HepG2 (cell line): ENCODE measurements at regions not wholly inside any gene's neighbourhood (a gene's known extent, or its start where the extent isn't known, plus 50 kb on each side); places are given as distances from the start of the nearest gene placed in this dataset.

Experiments used
- ATAC-seq: fragments of 200-7000 bp; cut with Tn5 transposase; 3 replicates; pipeline ENCODE4 v1.9.1; 2020; ENCODE audit warnings: mild to moderate bottlenecking, moderate library complexity
- BruUV-seq: library from RNA; stranded (reverse); fragments of 400-500 nt; replicated peaks from 2 replicates; lab custom pipeline; 2021; lab: Mats Ljungman, UMichigan
- CTCF ChIA-PET: fragments of 300-600 bp; formaldehyde crosslinking; extraction: SDS; loops from one replicate; lab custom pipeline; 2021; ENCODE audit warnings: low total read pairs, inconsistent platforms, low intra/inter-chr PET ratio; lab: Yijun Ruan, JAX
- POLR2A ChIA-PET: fragments of 350-600 bp; sonication (Branson Sonifier 250); formaldehyde crosslinking; loops from one replicate; lab custom pipeline; 2020; ENCODE audit warnings: antibody characterized with exemption, inconsistent platforms; lab: Yijun Ruan, JAX
- DNase-seq: peaks from one replicate; pipeline ENCODE4 v3.0.0-alpha.2; 2015; ENCODE audit warnings: low spot score
- FAIRE-seq: peaks from 3 replicates; lab custom pipeline; 2011; peaks lifted over from hg19 to GRCh38; lab: Jason Lieb, UNC
- H2AFZ ChIP-seq: one replicate; pipeline ENCODE4 v1.6.1; 2011; ENCODE audit warnings: low read length, inconsistent platforms
- H3K27ac ChIP-seq: fragments of 300-600 bp; 3 replicates; pipeline ENCODE4 v1.8.0; 2011; ENCODE audit warnings: mixed run types, mild to moderate bottlenecking, mixed read lengths, low read length, inconsistent platforms; ENCODE audit not compliant: insufficient read depth; ENCODE audit errors: extremely low read length
- H3K27me3 ChIP-seq, 2 experiments: fragments of 200-600 bp in 1 of 2; 2 replicates in 1 of 2; 3 replicates in 1 of 2; pipeline versions ENCODE4 v1.6.0 to v1.8.0; 2011; ENCODE audit warnings: low read length in 2 of 2, mild to moderate bottlenecking in 2 of 2, moderate library complexity in 2 of 2, inconsistent platforms in 1 of 2; ENCODE audit not compliant: insufficient read depth in 2 of 2, control insufficient read depth in 1 of 2
- H3K36me3 ChIP-seq, 2 experiments: fragments of 200-600 bp in 1 of 2; replicated peaks in 1 of 2; 2 replicates in 1 of 2; 3 replicates in 1 of 2; pipeline versions ENCODE4 v1.5.1 to v1.8.0; 2011; ENCODE audit warnings: low read length in 2 of 2, inconsistent platforms in 1 of 2; ENCODE audit not compliant: insufficient read depth in 2 of 2, control insufficient read depth in 1 of 2
- H3K4me1 ChIP-seq: 2 replicates; pipeline ENCODE4 v1.5.1; 2012; ENCODE audit warnings: low read length, inconsistent platforms; ENCODE audit not compliant: insufficient read depth
- H3K4me2 ChIP-seq: 2 replicates; pipeline ENCODE4 v1.6.0; 2011; ENCODE audit warnings: low read depth, low read length, inconsistent platforms
- H3K4me3 ChIP-seq, 3 experiments: fragments of 200-600 bp in 1 of 3; sonication (generic), shearing (Covaris generic) in 1 of 3; replicated peaks in 1 of 3; 2 replicates each; pipeline ENCODE4 v1.5.1; 2011 to 2016; ENCODE audit warnings: low read length in 3 of 3, inconsistent platforms in 2 of 3, low read depth in 2 of 3, mild to moderate bottlenecking in 2 of 3, control low read depth in 1 of 3, mixed read lengths in 1 of 3; ENCODE audit not compliant: insufficient read depth in 1 of 3
- H3K79me2 ChIP-seq: one replicate; pipeline ENCODE4 v1.6.1; 2011; ENCODE audit warnings: low read length, inconsistent platforms; ENCODE audit not compliant: insufficient read depth
- H3K9ac ChIP-seq: 2 replicates; pipeline ENCODE4 v1.6.0; 2011; ENCODE audit warnings: mild to moderate bottlenecking, low read depth, low read length, inconsistent platforms; ENCODE audit not compliant: insufficient read depth
- H3K9me3 ChIP-seq: 2 replicates; pipeline ENCODE4 v1.5.1; 2012; ENCODE audit warnings: mild to moderate bottlenecking, low read length
- H4K20me1 ChIP-seq: 2 replicates; pipeline ENCODE4 v1.6.0; 2011; ENCODE audit warnings: inconsistent platforms, mild to moderate bottlenecking, low read length, moderate library complexity; ENCODE audit not compliant: insufficient read depth
- CTCF ChIP-seq: sonication (generic); formaldehyde crosslinking; IDR thresholded peaks from 2 replicates; pipeline ENCODE4 v1.5.0; 2020; ENCODE audit warnings: mild to moderate bottlenecking, missing genetic modification reagents, moderate library complexity
- DNMT1 ChIP-seq: sonication (generic); formaldehyde crosslinking; IDR thresholded peaks from 2 replicates; pipeline ENCODE4 v1.5.1; 2020; ENCODE audit warnings: mild to moderate bottlenecking, missing genetic modification reagents
- KLF11 ChIP-seq: IDR thresholded peaks from 2 replicates; pipeline ENCODE4 v1.6.1; 2016; ENCODE audit warnings: missing compliant biosample characterization
- MED8 ChIP-seq: sonication (generic); formaldehyde crosslinking; IDR thresholded peaks from 2 replicates; pipeline ENCODE4 v1.8.1; 2023; ENCODE audit warnings: mild to moderate bottlenecking, missing genetic modification reagents; ENCODE audit not compliant: insufficient replicate concordance
- MLXIP ChIP-seq: sonication (generic); formaldehyde crosslinking; IDR thresholded peaks from 2 replicates; pipeline ENCODE4 v1.9.0; 2021; ENCODE audit warnings: missing genetic modification reagents, borderline replicate concordance
- PHF20 ChIP-seq: sonication (generic); formaldehyde crosslinking; IDR thresholded peaks from 2 replicates; pipeline ENCODE4 v1.5.0; 2020; ENCODE audit warnings: mild to moderate bottlenecking, missing genetic modification reagents
- POLR2AphosphoS2 ChIP-seq: IDR thresholded peaks from 2 replicates; pipeline ENCODE4 v1.6.1; 2011; ENCODE audit warnings: low read depth, low read length, improper control_type of control experiment
- POLR2G ChIP-seq: fragments of 200-400 bp; formaldehyde crosslinking; IDR thresholded peaks from 2 replicates; pipeline ENCODE4 v1.6.1; 2018; ENCODE audit warnings: mild to moderate bottlenecking, low read depth, low read length, moderate library complexity
- PTBP1 ChIP-seq: fragments of 200-400 bp; formaldehyde crosslinking; IDR thresholded peaks from 2 replicates; pipeline ENCODE4 v1.6.1; 2018; ENCODE audit warnings: low read length, low read depth; ENCODE audit not compliant: poor library complexity, severe bottlenecking
- RBM39 ChIP-seq: fragments of 200-400 bp; formaldehyde crosslinking; IDR thresholded peaks from one replicate; pipeline ENCODE4 v1.6.1; 2018; ENCODE audit warnings: antibody characterized with exemption, mild to moderate bottlenecking, low read depth, low read length; ENCODE audit not compliant: poor library complexity, severe bottlenecking
- ZBTB8A ChIP-seq: sonication (generic); formaldehyde crosslinking; IDR thresholded peaks from 2 replicates; pipeline ENCODE4 v1.4.0; 2020; ENCODE audit warnings: mild to moderate bottlenecking, low read depth, missing genetic modification reagents, borderline replicate concordance
- ZNF138 ChIP-seq: sonication (generic); formaldehyde crosslinking; IDR thresholded peaks from 2 replicates; pipeline ENCODE4 v1.5.0; 2020; ENCODE audit warnings: mild to moderate bottlenecking, low read depth, missing genetic modification reagents
- ZNF432 ChIP-seq: sonication (generic); formaldehyde crosslinking; IDR thresholded peaks from 2 replicates; pipeline ENCODE4 v1.5.0; 2020; ENCODE audit warnings: missing genetic modification reagents, mild to moderate bottlenecking, borderline replicate concordance
- ZNF564 ChIP-seq: sonication (generic); formaldehyde crosslinking; IDR thresholded peaks from 2 replicates; pipeline ENCODE4 v1.8.1; 2023; ENCODE audit warnings: mild to moderate bottlenecking, missing genetic modification reagents
- ZSCAN31 ChIP-seq: sonication (generic); formaldehyde crosslinking; IDR thresholded peaks from 2 replicates; pipeline ENCODE4 v1.5.0; 2020; ENCODE audit warnings: low read depth, mild to moderate bottlenecking, missing genetic modification reagents
- WGBS: methylation state at CpG from one replicate; pipeline ENCODE4 v1.1.6; 2017; ENCODE audit warnings: low lambda C conversion rate; 5-methylcytosine and 5-hydroxymethylcytosine counted together
- in situ Hi-C: cut with HindIII; loops from 2 replicates; pipeline ENCODE4 v1.10.0; 2017; ENCODE audit warnings: low pct_unique_long_range_greater_than_20kb; ENCODE audit not compliant: extremely low pct_ligation_motif_present
- intact Hi-C: fragments of 100-400 bp; cut with micrococcal nuclease; formaldehyde crosslinking; loops from one replicate; pipeline ENCODE4 v1.10.0; 2022; ENCODE audit not compliant: unreplicated experiment
- TF ChIP-seq, protein P1 (sequence below): sonication (generic); IDR thresholded peaks from 2 replicates; pipeline ENCODE4 v1.6.1; 2016; ENCODE audit warnings: low read depth, borderline replicate concordance

DNA sequence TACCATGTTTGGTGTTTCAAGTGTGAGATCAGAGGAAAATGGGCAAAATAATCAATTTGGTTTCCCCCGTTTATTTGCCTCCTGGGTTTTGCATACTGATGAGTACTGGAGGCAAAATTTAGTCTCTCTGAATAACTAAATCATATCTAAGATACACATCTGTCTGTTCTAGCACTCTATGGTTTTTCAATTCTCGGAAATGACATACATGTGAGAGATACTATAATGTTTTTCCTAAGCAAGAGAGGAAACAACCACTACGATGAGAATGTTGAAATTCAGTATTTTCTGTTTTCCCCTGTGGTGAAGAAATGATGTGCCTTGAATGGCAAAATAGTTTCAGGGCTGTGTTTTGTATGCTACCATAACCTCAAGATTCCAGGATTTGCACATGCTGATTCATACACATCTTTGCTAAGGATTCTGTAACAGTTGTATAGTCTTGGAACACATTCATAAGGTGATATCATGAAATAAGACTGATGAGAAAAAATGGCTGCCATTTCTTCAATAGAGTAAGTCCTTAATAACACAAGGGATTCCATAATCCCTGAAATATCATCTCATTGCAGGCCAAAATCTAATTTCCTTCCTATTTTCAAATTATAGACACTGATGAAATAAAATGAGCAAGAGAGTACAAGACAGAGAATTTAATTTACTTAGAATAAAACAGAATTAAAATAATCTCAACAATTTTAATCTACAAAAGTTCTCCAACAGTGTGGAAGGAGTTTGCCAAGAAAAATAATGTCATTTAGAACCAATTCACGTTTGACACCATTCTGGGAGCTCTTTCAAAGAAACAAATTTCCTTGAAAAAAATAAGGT is 316.6 kb downstream of the FIGN start:
- Histone ChIP-seq H3K79me2 (no peaks in the 10 kb centered on the region), H3K9me3 (no peaks in the 10 kb centered on the region), H4K20me1 (no peaks in the 10 kb centered on the region), H3K36me3 (no peaks in the 10 kb centered on the region), H3K27ac (no peak overlapping the region), H3K4me2 (no peak overlapping the region), H3K4me3 (no peak overlapping the region), H3K4me1 (no peaks in the 10 kb centered on the region), H2AFZ (no peak overlapping the region), H3K9ac (no peak overlapping the region), H3K27me3 (no peaks in the 10 kb centered on the region)
- intact Hi-C loops (no loop called here), in situ Hi-C loops (no loop called here)
- ChIA-PET CTCF (no interaction called here), POLR2A (no interaction called here)
- no peak for FAIRE-seq
- DNase-seq, result no peak
- no peak for TF ChIP-seq KLF11 (CRISPR knock-in tag)
- no peak for TF ChIP-seq MED8
- TF ChIP-seq CTCF (CRISPR knock-in tag), result no peak
- TF ChIP-seq RBM39, result no peak
- no peak for TF ChIP-seq PTBP1
- no peak for TF ChIP-seq ZBTB8A
- TF ChIP-seq ZNF432 (CRISPR knock-in tag), result no peak
- TF ChIP-seq POLR2G, result no peak
- no peak for TF ChIP-seq MLXIP (CRISPR knock-in tag)
- TF ChIP-seq, protein P1, sequence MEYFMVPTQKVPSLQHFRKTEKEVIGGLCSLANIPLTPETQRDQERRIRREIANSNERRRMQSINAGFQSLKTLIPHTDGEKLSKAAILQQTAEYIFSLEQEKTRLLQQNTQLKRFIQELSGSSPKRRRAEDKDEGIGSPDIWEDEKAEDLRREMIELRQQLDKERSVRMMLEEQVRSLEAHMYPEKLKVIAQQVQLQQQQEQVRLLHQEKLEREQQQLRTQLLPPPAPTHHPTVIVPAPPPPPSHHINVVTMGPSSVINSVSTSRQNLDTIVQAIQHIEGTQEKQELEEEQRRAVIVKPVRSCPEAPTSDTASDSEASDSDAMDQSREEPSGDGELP, result no peak
- no peak for TF ChIP-seq ZNF138 (CRISPR knock-in tag)
- TF ChIP-seq POLR2AphosphoS2, result no peak
- no peak for TF ChIP-seq PHF20
- no peak for TF ChIP-seq ZNF564 (CRISPR knock-in tag)
- no peak for TF ChIP-seq DNMT1 (CRISPR knock-in tag)
- TF ChIP-seq ZSCAN31 (CRISPR knock-in tag), result no peak
- no TSS peak for BruUV-seq
- ATAC-seq, result no peak
- WGBS, result 2% methylated on average over 4 of the region's 4 CpGs
